ENCODE measurements at regions not wholly inside any gene's neighbourhood (a gene's known extent, or its start where the extent isn't known, plus 50 kb on each side); places are given as distances from the start of the nearest gene placed in this dataset.

- in situ Hi-C loops (cut with MboI; ENCODE audit: low sequenced_read_pairs) (no loop called here), intact Hi-C loops (cut with micrococcal nuclease) (no loop called here), dilution Hi-C loops (cut with HindIII; ENCODE audit: low sequenced_read_pairs, unreplicated experiment) (no loop called here)
- DNase-seq, result no peak
- POLR2A ChIA-PET (ENCODE audit: unreplicated experiment), result no interaction called here
- H3K14ac ChIP-seq (replicated peaks; ENCODE audit: low read depth, low read length), result no peak overlapping the region
- H3K9ac ChIP-seq (ENCODE audit: low read depth, low read length), result no peak overlapping the region
- no peaks in the 10 kb centered on the region for H4K20me1 ChIP-seq (ENCODE audit: insufficient read depth, low read length)
- no peak overlapping the region for H3K4me2 ChIP-seq (ENCODE audit: low read depth, low read length)
- no peak overlapping the region for H2BK5ac ChIP-seq (ENCODE audit: low read depth, low read length, poor library complexity, severe bottlenecking)
- H2AFZ ChIP-seq (replicated peaks; ENCODE audit: low read length, poor library complexity), result no peak overlapping the region
- H4K8ac ChIP-seq (ENCODE audit: low read depth in 2 of 2, low read length in 2 of 2), result no peak overlapping the region
- H4K91ac ChIP-seq (ENCODE audit: insufficient read depth, low read depth, low read length), result no peak overlapping the region
- CTCF ChIA-PET, result no interaction called here
- no peaks in the 10 kb centered on the region for H3K9me1 ChIP-seq (ENCODE audit: insufficient read depth, low read length)
- H3K56ac ChIP-seq (ENCODE audit: extremely low read depth, insufficient read depth, low read length), result no peak overlapping the region
- no peaks in the 10 kb centered on the region for H3K79me1 ChIP-seq (ENCODE audit: low read depth in 1 of 2, low read length in 2 of 2)
- H3K4ac ChIP-seq (ENCODE audit: low read depth, low read length), result no peak overlapping the region
- H2BK120ac ChIP-seq (ENCODE audit: low read depth, low read length), result no peak overlapping the region
- no peak overlapping the region for H3K4me3 ChIP-seq (ENCODE audit: insufficient read depth, low read depth, low read length)
- H2BK15ac ChIP-seq (ENCODE audit: low read depth, low read length), result no peak overlapping the region
- no peaks in the 10 kb centered on the region for H3K4me1 ChIP-seq (ENCODE audit: control insufficient read depth, insufficient read depth, low read length)
- H2AK5ac ChIP-seq (ENCODE audit: low read depth, low read length), result no peak overlapping the region
- H3K23ac ChIP-seq (ENCODE audit: low read depth, low read length), result no peak overlapping the region
- no peak for ATAC-seq (ENCODE audit: low read depth)
- no peak overlapping the region for H3K27ac ChIP-seq (ENCODE audit: insufficient read depth, low read length)
- peaks cover 4% of the 10 kb centered on the region for H3K9me3 ChIP-seq (ENCODE audit: control insufficient read depth, insufficient read depth, low read length)
- H2BK20ac ChIP-seq (ENCODE audit: low read depth, low read length), result no peak overlapping the region
- no peaks in the 10 kb centered on the region for H3K36me3 ChIP-seq (ENCODE audit: control insufficient read depth, insufficient read depth, low read length)
- H4K5ac ChIP-seq (ENCODE audit: low read depth, low read length), result no peak overlapping the region
- H3K18ac ChIP-seq (ENCODE audit: low read depth, low read length), result no peak overlapping the region
- WGBS, 2 experiments (ENCODE audit: extremely low coverage in 2 of 2, insufficient read length in 1 of 2), result no CpG with 5 or more reads among the region's 2 CpGs
- TF ChIP-seq CTCF (conservative IDR thresholded peaks at IDR 0.05; ENCODE audit: low read depth, low read length) (no peak), BHLHE40 (IDR thresholded peaks at IDR 0.05; ENCODE audit: low read depth, low read length) (no peak), POLR2A (IDR thresholded peaks at IDR 0.05; ENCODE audit: low read depth, low read length) (no peak)
- no peak overlapping the region for H2AK9ac ChIP-seq (replicated peaks; ENCODE audit: low read depth, low read length, poor library complexity)
- no TSS peak for BruUV-seq (replicated peaks)
- no peaks in the 10 kb centered on the region for H3K27me3 ChIP-seq (ENCODE audit: control insufficient read depth, insufficient read depth, low read length)
These were observed 268.6 kb downstream of the ISL1 start for GRCh38 chr5:51651889-51652288.
